8988T (cell line): ENCODE measurements at regions not wholly inside any gene's neighbourhood (a gene's known extent, or its start where the extent isn't known, plus 50 kb on each side); places are given as distances from the start of the nearest gene placed in this dataset.
A peak's percentile ranks its signal among the peaks of the same experiment; 100 is the strongest.

ENCODE experiments used
- DNase-seq: peaks from one replicate; pipeline ENCODE4 v3.0.0; 2011

GRCh38 chr10:120960725-120961124 is 109.6 kb downstream of the WDR11 start:
- no peak for DNase-seq

DNA sequence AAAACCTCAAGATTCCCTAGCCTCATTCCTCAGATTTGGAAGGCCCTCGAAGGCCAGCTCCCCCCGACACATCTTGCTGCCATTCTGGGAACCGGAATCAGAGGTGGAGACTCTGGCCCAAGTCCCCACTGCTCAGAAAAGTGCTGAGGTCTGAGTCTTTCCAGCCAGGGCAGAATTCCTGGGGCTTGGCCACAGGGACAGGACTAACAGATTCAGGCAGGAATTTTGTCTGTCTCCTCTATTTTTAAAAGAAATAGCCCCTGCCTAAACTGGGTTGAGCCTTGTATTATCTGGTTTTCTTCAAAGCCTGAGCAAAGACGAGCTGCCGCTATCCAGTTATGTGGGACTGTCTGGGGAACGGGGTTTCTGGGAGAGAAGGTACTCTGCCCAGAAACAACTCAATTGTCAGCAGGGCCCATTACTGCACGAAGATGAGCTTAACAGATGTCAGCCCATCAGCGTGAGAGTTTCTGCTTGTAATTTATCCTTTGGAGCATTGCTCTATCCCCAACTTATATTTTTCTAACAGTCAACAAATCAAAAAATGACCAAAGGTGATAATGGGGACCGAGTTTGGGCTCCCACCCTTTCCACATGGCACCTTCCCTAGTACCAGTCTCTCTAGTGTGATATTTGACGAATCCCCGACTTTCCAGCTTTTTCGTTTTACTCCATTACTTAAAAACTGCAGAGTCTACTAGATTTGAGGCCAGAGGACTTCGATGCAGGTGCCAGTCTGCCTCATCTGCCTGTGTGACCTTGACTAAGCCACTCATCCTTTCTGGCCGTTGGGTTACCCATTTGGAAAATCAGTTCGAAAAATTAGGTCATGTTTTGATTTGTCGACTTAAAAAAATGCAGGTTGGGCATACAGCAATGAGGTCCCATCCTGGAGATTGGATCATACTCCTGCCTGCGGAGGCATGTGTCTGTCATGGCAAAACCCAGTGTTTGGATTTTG is 110.9 kb downstream of the WDR11 start:
- DNase-seq: no peak

DNA sequence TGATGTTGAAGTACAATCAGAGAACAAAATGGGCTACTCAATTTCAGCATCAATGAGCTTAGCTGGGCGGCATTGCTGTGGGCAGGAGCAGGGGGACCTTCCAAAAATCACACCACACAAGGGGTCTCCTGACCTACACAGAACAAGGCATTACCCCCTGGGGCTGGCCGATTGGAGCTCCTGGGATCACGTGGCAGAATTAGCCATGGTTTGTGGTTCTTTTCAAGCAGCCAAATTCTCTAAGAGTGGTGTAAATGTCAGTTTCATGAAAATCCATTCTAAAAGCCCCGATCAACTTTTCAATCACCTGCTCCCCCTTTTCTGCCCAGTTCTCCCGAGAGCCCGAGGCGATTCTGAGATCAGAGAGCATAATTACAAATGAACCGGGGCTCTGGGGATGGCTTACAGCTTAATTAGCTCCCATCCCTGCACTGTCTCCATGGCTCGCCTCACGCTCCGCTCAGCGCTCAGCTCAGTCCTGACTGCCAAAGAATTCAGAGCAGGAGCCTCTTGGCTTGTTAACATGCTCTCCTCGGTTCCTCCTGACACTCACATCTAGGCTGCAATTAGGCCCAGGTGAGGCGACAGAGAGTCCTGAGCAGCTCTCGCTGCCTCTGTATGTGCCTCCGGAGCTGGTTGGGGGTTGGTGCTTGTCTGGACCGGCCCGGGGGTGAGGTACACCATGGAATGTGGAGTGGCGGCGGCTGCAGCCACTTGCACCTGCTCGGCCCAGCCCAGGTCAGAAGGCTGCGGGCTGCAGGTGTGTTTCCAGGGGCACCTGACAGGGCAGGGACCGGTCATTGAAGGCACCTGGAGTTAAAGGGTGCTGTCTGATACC is 111.8 kb downstream of the WDR11 start:
- no peak for DNase-seq

DNA sequence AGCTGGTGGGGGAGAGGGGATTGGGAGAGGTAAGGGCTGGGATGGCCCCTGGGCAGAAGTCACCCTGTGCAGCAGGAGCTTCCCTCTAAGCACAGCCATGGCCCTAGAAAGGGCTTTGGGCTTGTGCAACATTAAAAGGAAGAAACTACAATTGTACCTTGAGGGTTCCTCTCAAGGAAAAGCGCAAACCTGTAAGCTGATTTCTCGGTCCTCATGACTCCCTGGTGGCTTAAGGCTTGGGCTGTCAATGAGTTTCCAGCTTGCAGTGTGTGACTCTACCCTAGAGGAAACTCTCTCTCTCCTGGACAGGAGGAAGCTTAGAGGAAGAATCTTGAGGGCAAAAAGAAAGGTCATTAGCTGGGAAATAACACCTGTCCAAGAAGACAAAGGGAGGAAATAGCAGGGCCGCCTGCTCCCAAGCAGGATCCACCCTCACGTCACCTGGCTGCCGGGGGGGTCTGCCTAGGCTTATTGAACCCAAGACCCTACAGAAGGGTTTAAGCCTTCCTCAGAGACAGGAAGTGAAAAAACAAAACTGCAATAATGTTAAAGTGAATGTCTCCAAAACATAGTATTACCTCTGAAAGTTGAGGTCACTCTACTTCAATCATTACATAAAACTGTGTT is 112.5 kb downstream of the WDR11 start:
- DNase-seq: no peak

GRCh38 chr10:120966657-120967045 is 115.5 kb downstream of the WDR11 start:
- no peak for DNase-seq

DNA sequence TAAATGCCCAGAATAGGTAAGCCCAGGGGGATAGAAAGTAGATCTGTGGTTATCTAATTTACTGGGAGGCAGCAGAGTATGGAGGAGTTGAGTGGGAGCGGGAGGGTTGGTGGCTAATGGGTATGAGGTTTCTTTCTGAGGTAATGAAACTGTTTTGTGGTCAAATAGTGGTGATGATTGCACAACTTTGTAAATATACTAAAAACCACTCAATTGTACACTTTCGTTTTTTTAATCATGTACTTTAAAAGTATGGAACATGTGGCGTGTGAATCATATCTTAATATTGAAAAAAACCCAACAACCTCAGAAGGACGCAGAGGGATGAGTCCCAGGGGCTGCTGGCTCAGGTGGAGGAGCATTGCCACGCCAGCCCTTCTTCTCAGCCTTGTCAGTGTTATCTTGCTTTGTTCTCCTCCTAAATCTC is 118.1 kb downstream of the WDR11 start:
- DNase-seq: no peak

DNA sequence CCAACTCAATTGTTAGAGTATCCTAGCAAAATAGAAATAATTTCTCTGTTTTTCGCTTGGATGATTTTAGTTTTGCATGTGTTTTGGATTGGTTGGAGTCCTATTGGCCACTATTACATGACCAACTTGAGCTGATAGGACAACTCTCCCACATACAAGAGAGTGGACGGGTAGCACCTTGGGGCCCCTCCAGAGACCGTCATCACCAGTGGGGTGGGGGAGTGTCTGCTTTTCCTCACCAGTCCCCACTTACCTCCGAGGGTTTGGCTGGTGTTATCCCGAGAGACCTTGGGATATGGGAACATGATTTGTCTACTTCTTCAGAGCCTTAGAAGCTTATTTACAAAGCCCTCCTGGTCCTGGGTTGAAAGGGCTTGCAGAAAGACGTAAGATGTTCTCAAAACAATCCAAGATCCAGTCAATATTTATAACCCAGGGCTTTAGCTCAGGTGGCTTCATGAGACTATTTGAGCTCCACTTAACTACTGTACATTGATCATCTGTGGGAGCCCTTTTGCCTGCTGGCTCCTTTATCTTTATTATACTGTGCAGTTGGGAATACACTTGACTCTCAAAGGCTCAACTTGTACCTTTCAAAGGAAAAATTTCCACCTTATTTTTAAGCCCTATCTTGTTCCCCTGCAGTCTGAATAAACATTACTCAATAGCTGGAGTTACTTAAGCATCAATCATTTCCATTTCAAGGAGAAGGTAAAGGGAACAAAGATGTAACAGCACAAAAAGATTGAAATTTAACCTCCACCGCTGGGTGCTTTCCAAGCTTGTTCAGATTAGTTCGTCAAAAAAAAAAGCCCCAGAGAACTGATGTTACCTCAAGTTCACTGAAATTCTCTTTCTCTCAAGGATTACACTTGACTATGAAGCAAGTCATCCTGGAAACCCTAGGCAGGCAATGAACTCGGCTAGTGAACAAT is 119.7 kb downstream of the WDR11 start:
- DNase-seq: no peak

DNA sequence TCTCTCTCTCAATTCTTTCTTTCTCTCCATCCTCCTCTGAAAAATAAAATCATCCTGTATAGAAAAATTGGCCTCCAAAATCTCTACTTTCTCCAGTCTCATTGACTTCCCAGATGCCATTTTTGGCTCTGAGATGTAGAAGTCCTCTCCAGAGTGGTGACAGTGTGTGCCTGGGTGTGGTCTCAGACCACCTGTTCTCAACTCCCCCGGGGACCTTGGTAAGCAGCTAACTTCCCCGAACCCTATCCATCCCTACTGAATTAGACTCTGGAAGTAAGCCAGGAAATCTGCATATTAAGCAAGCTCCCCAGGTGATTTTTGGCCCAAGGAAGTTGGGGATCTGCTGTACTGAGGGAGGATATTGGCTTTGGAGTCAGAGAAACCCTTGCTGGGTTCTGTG is 120.5 kb downstream of the WDR11 start:
- DNase-seq: no peak

GRCh38 chr10:120972259-120972658 is 121.1 kb downstream of the WDR11 start:
- no peak for DNase-seq

DNA sequence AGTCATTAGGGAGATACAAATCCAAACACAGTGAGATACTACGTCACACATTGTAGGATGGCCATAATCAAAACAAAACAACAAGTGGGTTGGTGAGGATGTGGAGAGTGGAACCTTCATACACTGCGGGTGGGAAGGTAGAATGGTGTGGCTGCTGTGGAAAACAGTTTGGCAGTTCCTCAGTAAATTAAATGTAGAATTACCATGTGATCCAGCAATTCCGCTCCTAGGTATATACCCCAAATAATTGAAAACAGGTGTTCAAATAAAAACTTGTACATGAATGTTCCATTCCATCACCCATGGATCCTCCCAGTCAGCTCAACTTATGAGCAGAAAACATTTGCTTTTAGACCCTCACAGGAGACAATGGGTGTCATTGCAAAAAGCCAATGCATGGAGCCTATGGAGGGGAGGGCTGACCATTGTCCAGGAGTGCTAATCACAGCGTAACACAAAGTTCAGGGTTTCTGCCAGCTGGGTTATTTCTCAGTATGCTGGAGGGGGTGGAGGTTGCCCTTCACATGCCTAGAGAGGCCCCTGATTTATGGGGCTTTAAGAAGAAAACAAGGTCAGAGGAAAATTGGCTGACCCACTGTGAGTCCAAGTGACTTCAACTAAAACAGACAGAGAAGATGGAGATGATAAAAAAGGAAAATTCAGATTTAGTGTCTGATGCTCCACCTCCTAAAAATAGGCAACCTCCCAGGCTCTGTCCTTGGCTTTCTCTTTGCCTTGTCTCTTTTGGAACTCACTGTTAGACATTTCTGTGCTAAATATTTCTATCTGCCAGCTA is 124.1 kb downstream of the WDR11 start:
- DNase-seq: no peak

DNA sequence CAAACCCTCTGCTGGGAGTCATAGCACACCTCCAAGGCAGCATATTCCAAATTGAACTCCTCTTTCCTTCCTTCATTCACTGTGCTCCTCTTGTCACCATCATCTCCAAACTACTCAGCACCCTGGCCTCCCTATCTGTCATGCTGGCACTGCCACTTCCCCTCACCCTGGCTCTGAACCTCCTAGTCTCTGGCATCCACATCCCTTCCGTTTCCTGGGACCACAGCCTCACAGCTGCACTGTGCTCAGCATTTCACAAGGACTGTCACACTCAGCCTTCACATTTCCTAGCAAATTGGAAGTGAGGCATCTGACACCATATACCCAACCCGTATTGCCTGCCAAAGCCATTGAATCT is 124.7 kb downstream of the WDR11 start:
- DNase-seq: no peak

DNA sequence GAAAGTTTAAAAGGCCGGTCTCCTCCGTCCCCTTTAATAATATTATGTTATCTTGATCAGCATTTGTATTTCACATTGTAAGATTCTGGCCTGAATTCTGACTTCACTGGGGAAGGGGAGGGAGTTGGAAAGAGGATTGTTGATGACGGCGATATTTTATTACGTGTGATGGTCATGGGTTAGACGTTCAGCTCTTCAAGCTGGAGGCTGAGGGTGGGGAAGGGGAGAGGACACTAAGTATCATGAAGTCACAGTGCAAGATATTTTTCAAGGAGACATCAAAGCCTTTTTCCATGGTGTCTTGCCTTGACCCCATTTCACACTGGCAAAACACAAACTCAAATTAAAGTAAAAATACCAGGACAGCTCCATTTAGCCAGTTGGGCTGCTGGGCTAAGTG is 126.7 kb downstream of the WDR11 start:
- no peak for DNase-seq

DNA sequence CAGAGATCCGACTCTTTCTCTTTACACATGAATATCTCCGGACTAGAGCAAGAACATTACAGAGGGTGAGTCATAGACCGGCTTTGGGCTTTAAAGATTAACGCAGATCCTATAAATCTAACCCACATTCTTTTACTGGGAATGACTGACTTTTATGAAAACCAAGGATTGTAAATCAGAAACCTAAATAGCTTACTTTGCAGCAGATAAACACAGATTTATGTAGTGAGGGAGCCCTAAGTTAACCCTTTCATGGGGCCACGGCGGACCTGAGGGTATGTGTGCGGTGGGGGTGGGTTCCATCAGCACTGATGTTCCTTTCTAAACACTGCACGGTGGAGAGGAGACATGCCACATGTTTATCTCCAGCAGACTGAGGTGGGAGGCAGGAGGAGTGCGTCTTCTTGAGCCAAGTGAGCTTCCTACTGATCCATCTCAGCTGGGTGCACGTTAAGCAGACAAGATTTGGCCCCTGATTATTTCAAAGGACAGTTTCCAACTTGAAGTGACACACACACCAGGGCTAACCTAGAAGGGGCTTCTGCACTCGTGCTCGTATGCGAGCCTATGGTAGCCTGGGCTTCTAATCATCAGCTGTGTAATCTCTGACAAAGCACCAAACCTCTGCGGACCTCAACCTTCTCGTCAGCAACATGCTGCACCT is 127.6 kb downstream of the WDR11 start:
- DNase-seq: no peak

DNA sequence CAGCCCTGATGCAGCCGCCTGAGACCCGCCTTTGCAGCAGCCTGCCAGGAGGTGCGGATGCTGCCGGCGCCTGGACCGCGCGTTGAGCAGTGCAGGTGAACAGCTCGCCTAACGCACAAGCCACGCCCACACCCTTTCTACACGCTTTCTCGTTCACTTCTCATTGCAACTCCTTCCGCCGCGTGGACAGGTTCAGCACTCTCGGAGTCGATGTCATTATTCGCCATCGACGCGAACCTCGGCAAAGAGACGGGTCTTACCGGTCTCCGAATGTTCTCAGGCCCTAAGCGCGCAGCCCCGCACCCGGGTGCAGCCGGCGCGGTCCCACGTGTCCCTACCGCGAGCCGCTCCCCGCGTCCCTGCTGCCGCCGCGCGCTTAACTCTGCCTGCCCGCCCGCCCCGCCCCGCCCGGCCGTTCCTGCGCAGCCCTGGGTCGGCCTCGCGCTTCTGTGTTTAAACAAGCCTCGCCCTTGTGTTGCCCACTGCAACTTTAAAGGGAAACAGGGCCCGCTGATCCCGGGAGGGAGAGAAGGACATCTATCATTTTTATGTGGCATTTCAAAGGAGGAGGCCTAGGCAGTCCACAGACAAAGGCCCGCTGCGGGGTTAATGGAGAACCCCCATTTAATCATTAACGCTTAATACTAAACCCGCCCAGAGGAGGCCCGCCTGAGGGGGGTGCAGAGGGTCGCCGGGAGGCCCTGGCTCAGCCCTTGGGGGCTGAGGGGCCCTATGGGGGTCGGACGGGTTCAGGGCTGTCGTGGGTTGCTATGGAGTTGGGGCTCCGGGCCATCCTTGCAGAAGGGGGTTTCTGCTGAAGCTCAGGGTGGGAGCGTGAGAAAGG is 128.5 kb downstream of the WDR11 start:
- DNase-seq: peak; percentile 54

DNA sequence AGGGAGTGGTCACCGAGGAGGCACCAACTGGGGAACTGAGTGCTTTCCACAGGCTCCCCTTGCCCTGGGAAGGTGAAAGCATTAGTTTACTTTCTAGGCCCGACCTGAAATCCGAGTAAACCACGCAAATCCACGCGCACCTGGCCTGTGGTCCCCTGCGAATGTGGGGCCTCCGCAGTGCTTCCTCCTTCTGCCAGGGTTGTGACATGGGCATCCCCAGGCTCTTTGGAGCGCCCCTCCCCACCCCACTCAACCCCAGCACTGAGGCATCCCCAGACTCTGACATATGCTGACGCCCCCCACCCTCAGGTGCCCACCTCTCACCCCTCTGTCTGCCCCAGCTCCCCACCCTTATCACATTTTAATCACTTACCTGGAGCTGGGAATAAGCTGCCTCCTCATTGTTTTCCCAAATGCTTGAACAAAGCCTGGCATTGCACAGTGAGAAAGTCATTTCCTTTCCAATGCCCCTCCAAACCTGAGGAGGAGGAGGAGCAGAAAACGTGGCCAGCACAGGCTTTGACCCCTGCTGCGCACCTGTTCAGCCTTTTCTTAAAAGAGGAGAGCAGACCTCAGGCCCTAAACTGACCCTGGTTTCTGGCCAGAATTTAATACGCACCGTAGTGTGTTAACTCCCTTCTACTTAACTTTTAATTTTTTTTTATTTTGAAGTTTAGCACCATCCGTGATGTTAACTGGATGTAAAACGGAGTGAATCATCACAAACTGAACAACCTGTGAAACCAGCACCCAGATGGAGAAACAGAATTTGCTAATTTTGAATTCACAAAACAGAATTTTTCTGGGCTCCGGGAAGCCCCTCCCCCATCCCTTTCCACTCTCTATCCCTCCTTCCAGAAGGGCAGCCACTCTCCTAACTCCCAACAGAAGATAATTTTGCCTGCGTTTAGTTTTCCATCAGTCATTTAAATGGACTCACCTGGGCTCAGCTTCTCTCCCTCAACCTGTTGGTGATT is 129.4 kb downstream of the WDR11 start:
- no peak for DNase-seq

- no peak for DNase-seq
These were observed 130.6 kb downstream of the WDR11 start for GRCh38 chr10:120981601-120982391.

DNA sequence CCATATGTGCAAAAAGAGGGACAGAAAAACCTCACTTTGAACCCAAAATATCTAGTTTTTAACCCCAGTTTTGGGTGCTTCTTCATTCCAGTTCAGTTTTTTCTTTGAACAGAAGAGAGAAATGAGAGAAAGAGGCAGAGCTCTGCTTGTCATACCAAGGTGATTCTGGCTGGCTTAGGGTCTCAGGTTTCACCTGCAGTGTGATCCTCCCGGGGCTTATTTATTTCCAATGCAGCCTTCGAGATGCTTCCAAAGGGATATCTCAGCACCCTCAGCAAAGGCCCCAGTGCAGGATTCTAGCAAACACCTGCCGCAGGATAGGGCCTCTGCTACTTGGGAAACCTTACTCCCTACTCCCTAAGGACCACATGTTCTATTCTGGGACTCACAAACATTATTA is 131.3 kb downstream of the WDR11 start:
- DNase-seq: no peak

- DNase-seq: no peak
These were observed 132.6 kb downstream of the WDR11 start for GRCh38 chr10:120983721-120984120.
